ENCODE measurements at regions not wholly inside any gene's neighbourhood (a gene's known extent, or its start where the extent isn't known, plus 50 kb on each side); places are given as distances from the start of the nearest gene placed in this dataset.

DNA sequence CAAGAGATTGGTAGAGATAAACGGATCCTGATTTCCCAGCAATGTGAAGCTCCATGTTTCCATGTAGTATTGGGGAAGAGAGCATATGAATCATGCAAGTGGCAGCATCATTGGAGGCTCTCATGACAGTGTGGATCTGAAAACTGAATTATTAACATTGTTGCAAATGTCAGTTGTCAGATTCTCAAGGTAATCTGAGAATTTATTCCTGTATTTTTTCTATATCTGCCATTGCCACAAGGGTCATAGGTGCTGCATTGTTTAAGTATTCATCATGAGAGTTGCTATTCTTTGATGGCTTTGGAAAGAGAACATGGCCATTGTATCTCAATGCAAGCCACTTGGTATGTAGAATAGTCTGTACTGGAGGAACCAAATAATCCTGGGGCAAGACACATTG lies 1217.0 kb upstream of the ZEB2 start:
- Histone ChIP-seq H3K27ac (ENCODE audit: poor library complexity, severe bottlenecking) (no peak overlapping the region), H3K4me1 (ENCODE audit: insufficient read depth, poor library complexity, severe bottlenecking) (peaks cover 12% of the 10 kb centered on the region), H3K9me3 (ENCODE audit: severe bottlenecking) (no peaks in the 10 kb centered on the region), H3K36me3 (ENCODE audit: low read depth) (no peaks in the 10 kb centered on the region), H3K27me3 (ENCODE audit: insufficient read depth, poor library complexity, severe bottlenecking) (no peaks in the 10 kb centered on the region), H3K4me3 (ENCODE audit: severe bottlenecking) (no peak overlapping the region)
- no peak for DNase-seq (ENCODE audit: low spot score)
- ATAC-seq (ENCODE audit: low read depth): no peak
- TF ChIP-seq, protein P1, sequence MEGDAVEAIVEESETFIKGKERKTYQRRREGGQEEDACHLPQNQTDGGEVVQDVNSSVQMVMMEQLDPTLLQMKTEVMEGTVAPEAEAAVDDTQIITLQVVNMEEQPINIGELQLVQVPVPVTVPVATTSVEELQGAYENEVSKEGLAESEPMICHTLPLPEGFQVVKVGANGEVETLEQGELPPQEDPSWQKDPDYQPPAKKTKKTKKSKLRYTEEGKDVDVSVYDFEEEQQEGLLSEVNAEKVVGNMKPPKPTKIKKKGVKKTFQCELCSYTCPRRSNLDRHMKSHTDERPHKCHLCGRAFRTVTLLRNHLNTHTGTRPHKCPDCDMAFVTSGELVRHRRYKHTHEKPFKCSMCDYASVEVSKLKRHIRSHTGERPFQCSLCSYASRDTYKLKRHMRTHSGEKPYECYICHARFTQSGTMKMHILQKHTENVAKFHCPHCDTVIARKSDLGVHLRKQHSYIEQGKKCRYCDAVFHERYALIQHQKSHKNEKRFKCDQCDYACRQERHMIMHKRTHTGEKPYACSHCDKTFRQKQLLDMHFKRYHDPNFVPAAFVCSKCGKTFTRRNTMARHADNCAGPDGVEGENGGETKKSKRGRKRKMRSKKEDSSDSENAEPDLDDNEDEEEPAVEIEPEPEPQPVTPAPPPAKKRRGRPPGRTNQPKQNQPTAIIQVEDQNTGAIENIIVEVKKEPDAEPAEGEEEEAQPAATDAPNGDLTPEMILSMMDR (IDR thresholded peaks at IDR 0.05; ENCODE audit: poor library complexity, severe bottlenecking): no peak

DNA sequence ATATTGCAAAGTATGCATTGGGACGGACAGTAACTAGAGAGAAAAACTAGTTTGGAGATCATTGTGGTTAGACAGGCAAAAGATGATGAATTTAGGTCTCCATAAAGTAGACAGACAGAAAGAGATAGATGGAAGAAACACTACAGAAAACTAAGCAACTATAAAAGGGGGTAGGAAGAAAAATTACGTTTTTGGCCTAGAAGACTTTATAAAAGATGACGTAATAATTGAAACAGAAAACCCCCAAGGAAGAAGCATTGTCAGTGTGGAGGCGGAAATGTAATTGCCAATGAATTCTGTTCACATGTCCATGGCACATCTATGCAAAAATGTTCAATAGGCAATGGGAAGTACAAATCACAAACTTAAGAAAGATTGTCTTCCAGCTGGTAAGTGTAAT lies 1211.5 kb upstream of the ZEB2 start:
- Histone ChIP-seq H3K9me3 (ENCODE audit: severe bottlenecking) (no peaks in the 10 kb centered on the region), H3K36me3 (ENCODE audit: low read depth) (no peaks in the 10 kb centered on the region), H3K27me3 (ENCODE audit: insufficient read depth, poor library complexity, severe bottlenecking) (no peaks in the 10 kb centered on the region), H3K4me1 (ENCODE audit: insufficient read depth, poor library complexity, severe bottlenecking) (no peaks in the 10 kb centered on the region), H3K4me3 (ENCODE audit: severe bottlenecking) (no peak overlapping the region), H3K27ac (ENCODE audit: poor library complexity, severe bottlenecking) (no peak overlapping the region)
- ATAC-seq (ENCODE audit: low read depth): no peak
- TF ChIP-seq, protein P1 (IDR thresholded peaks at IDR 0.05; ENCODE audit: poor library complexity, severe bottlenecking): no peak
- DNase-seq (ENCODE audit: low spot score): no peak

DNA sequence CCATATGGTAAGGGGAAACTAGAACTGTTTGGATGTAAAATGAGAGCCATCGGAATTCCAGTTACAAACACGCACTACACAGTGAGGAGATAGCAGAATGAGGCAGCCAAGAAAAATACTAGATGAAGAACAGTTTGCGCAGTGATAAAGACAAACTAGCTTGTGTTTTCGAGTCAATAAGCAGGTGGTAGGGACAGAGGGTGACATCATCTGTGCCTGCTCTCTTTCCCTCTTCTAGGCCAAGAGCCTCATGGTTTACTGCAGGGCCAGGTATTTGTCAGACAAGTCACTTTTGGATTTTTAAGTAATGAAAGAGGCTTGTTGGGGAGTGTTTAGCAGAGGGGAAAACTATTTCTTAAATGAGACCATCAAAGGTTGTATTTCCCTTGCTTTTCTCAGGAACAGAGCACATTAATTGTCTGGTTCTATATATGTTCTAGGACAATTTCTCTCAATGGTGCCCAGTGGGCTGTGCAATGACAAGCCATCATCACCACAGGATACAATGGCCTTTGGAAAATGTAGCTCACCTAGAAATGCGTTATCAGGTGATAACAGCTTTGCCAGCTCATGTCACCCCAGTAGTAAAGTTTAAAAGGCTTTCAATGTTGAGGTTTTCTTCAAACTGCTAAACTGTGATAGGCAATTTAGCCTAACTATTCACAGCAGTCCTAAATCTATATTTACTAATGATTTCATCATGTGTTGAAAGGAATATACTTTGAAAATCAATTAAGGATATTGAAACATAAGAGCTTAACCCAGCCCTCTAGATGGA lies 1210.3 kb upstream of the ZEB2 start:
- H3K4me3 ChIP-seq (ENCODE audit: severe bottlenecking): no peak overlapping the region
- ATAC-seq (ENCODE audit: low read depth) (no peak), DNase-seq (ENCODE audit: low spot score) (no peak)
- H3K27ac ChIP-seq (ENCODE audit: poor library complexity, severe bottlenecking): no peak overlapping the region
- H3K27me3 ChIP-seq (ENCODE audit: insufficient read depth, poor library complexity, severe bottlenecking): no peaks in the 10 kb centered on the region
- H3K4me1 ChIP-seq (ENCODE audit: insufficient read depth, poor library complexity, severe bottlenecking): no peaks in the 10 kb centered on the region
- no peaks in the 10 kb centered on the region for H3K9me3 ChIP-seq (ENCODE audit: severe bottlenecking)
- TF ChIP-seq, protein P1 (IDR thresholded peaks at IDR 0.05; ENCODE audit: poor library complexity, severe bottlenecking): no peak
- no peaks in the 10 kb centered on the region for H3K36me3 ChIP-seq (ENCODE audit: low read depth)

DNA sequence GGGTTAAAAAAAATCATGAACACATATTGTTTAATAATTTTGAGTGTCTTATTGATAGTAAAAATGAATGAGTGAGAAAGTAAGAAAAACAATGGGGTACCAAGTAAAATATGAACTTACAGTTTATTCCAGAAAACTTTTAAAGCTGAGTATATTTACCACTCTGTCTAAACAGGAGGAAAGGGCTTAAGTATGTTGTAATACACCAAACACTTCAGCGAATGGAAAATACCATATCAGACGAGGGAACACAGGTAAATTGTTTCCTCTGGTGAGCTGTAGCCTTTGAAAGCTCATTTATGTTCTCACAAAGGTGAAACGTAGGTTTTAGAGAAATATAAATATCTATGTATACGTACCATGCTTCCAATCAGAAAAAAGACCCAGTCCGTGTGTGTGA lies 1209.6 kb upstream of the ZEB2 start:
- Histone ChIP-seq H3K36me3 (ENCODE audit: low read depth) (no peaks in the 10 kb centered on the region), H3K27me3 (ENCODE audit: insufficient read depth, poor library complexity, severe bottlenecking) (no peaks in the 10 kb centered on the region), H3K27ac (ENCODE audit: poor library complexity, severe bottlenecking) (no peak overlapping the region), H3K9me3 (ENCODE audit: severe bottlenecking) (no peaks in the 10 kb centered on the region), H3K4me1 (ENCODE audit: insufficient read depth, poor library complexity, severe bottlenecking) (no peaks in the 10 kb centered on the region), H3K4me3 (ENCODE audit: severe bottlenecking) (no peak overlapping the region)
- ATAC-seq (ENCODE audit: low read depth) (no peak), DNase-seq (ENCODE audit: low spot score) (no peak)
- TF ChIP-seq, protein P1 (IDR thresholded peaks at IDR 0.05; ENCODE audit: poor library complexity, severe bottlenecking): no peak

DNA sequence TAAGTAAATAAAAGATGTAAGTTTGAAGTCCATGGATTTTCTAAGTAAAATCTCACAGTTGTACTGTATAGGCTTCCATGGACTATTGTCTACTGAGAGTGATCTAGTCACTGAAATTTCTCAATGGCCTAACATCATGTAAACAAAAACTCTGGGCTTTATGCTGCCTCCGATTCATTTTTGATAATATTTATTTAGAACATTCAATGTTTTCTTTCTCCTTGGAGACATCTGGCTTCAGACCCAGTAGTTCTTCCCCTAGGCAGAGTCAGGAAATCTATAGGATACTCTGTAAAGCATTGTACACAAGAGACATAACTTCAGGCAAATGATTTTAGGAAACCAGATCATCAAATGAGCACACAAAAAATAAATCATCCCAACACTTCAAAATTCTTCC lies 1208.6 kb upstream of the ZEB2 start:
- Histone ChIP-seq H3K4me1 (ENCODE audit: insufficient read depth, poor library complexity, severe bottlenecking) (no peaks in the 10 kb centered on the region), H3K27ac (ENCODE audit: poor library complexity, severe bottlenecking) (no peak overlapping the region), H3K9me3 (ENCODE audit: severe bottlenecking) (no peaks in the 10 kb centered on the region), H3K36me3 (ENCODE audit: low read depth) (no peaks in the 10 kb centered on the region), H3K27me3 (ENCODE audit: insufficient read depth, poor library complexity, severe bottlenecking) (no peaks in the 10 kb centered on the region), H3K4me3 (ENCODE audit: severe bottlenecking) (no peak overlapping the region)
- TF ChIP-seq, protein P1 (IDR thresholded peaks at IDR 0.05; ENCODE audit: poor library complexity, severe bottlenecking): no peak
- ATAC-seq (ENCODE audit: low read depth): no peak
- DNase-seq (ENCODE audit: low spot score): no peak

Measured in RWPE2 (cell line).